ENCODE measurements at regions not wholly inside any gene's neighbourhood (a gene's known extent, or its start where the extent isn't known, plus 50 kb on each side); places are given as distances from the start of the nearest gene placed in this dataset.

GRCh38 chr1:47598357-47598756 is 160.5 kb downstream of the FOXD2 start (continued):
- TF ChIP-seq RNF2 (IDR thresholded peaks at IDR 0.05; ENCODE audit: borderline replicate concordance, low read depth, low read length, missing control alignments, poor library complexity, severe bottlenecking) (no peak), RFX5 (IDR thresholded peaks at IDR 0.05; ENCODE audit: borderline replicate concordance, low read depth, low read length) (no peak), HDAC2 (IDR thresholded peaks at IDR 0.05; ENCODE audit: borderline replicate concordance in 1 of 2, low read depth in 2 of 2, low read length in 2 of 2) (no peak)

Measured in H1 (cell line).